ENCODE measurements at regions not wholly inside any gene's neighbourhood (a gene's known extent, or its start where the extent isn't known, plus 50 kb on each side); places are given as distances from the start of the nearest gene placed in this dataset.

DNA sequence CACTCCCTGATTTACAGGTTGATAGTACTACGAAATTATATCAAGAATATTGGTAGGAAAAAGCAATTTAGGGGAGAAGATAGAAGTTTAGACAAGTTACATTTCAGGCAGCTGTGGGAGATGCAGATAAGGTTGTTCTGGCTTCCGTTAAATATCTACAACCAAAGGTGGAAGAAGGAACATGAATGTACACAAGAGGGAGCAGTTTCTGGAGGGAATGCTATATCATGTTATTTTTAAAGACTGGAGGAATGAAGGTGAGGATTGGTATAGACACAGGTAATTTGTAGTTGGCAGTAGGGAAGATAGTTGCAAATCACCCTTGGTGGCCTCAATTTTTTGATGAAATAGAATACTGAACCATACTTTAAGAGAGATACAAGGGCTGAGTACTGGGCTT, 187.3 kb upstream of the NMUR2 start:
- Histone ChIP-seq H3K4me2 (ENCODE audit: control insufficient read depth, insufficient read depth) (no peak overlapping the region), H3K27me3 (replicated peaks in 1 of 2; ENCODE audit: control insufficient read depth in 2 of 2, insufficient read depth in 2 of 2, low read length in 1 of 2) (no peaks in the 10 kb centered on the region), H2AFZ (ENCODE audit: control insufficient read depth, low read depth, low read length) (no peak overlapping the region), H3K4me3 (no peak overlapping the region), H3K4me1 (ENCODE audit: control insufficient read depth, insufficient read depth, low read length) (no peaks in the 10 kb centered on the region), H4K20me1 (ENCODE audit: control insufficient read depth, insufficient read depth) (no peaks in the 10 kb centered on the region), H3K9me3 (replicated peaks; ENCODE audit: control insufficient read depth, insufficient read depth, low read length) (no peaks in the 10 kb centered on the region), H3K9ac (ENCODE audit: control insufficient read depth, insufficient read depth, low read length) (no peak overlapping the region), H3K79me2 (ENCODE audit: control insufficient read depth, insufficient read depth, low read length) (no peaks in the 10 kb centered on the region), H3K27ac (ENCODE audit: control insufficient read depth, insufficient read depth) (no peak overlapping the region), H3K36me3 (ENCODE audit: control insufficient read depth in 2 of 2, insufficient read depth in 2 of 2, low read length in 1 of 2) (no peaks in the 10 kb centered on the region)
- ChIA-PET SMC1A (ENCODE audit: uncharacterized antibody, unreplicated experiment) (no interaction called here), POLR2A (no interaction called here), CTCF (no interaction called here), RAD21 (ENCODE audit: unreplicated experiment) (no interaction called here)
- ATAC-seq (no peak), FAIRE-seq (no peak), DNase-seq (ENCODE audit: low read depth, low spot score) (no peak)
- in situ Hi-C loops (cut with MboI) (no loop called here), intact Hi-C loops (cut with micrococcal nuclease; ENCODE audit: unreplicated experiment) (loop anchor here (2.0 kb wide), 1 partner anchor 60 kb away; no protein-coding TSS in a partner anchor)
- BruUV-seq (replicated peaks), result no TSS peak
- no peak for TF ChIP-seq JUND (IDR thresholded peaks at IDR 0.05; ENCODE audit: low read depth, low read length)
- TF ChIP-seq REST (IDR thresholded peaks at IDR 0.05; ENCODE audit: low read depth, low read length), result no peak
- WGBS (ENCODE audit: insufficient coverage, insufficient replicate concordance, low lambda C conversion rate, missing lambda C conversion rate), result 28% methylated on average over 2 of the region's 2 CpGs

GRCh38 chr5:152593388-152593787, 188.3 kb upstream of the NMUR2 start:
- FAIRE-seq (no peak), ATAC-seq (peak; percentile 50; the same call in 1 of the 3 replicates), DNase-seq (ENCODE audit: low read depth, low spot score) (no peak)
- CTCF ChIA-PET, result interaction anchor here (1.2 kb wide), 1 partner anchor 107 kb away, joined by 3 read pairs; no protein-coding TSS in a partner anchor
- TF ChIP-seq CTCF (IDR thresholded peaks at IDR 0.05 in 2 of 3, conservative IDR thresholded peaks at IDR 0.05 in 1 of 3; ENCODE audit: control insufficient read depth in 2 of 3, extremely low read depth in 1 of 3, insufficient read depth in 1 of 3, low read depth in 3 of 3, low read length in 3 of 3), result peak in 1 of 3 experiments; percentile 19; a peak in 2 of 6 replicates
- no peak for TF ChIP-seq CEBPB (IDR thresholded peaks at IDR 0.05; ENCODE audit: borderline replicate concordance in 1 of 2, low read depth in 2 of 2, low read length in 2 of 2)
- no peak overlapping the region for H2AFZ ChIP-seq (ENCODE audit: control insufficient read depth, low read depth, low read length)
- BruUV-seq (replicated peaks), result no TSS peak
- RAD21 ChIA-PET (ENCODE audit: unreplicated experiment), result no interaction called here
- no peak overlapping the region for H3K4me3 ChIP-seq
- H4K20me1 ChIP-seq (ENCODE audit: control insufficient read depth, insufficient read depth), result no peaks in the 10 kb centered on the region
- no peak overlapping the region for H3K4me2 ChIP-seq (ENCODE audit: control insufficient read depth, insufficient read depth)
- H3K36me3 ChIP-seq (ENCODE audit: control insufficient read depth in 2 of 2, insufficient read depth in 2 of 2, low read length in 1 of 2), result no peaks in the 10 kb centered on the region
- H3K9ac ChIP-seq (ENCODE audit: control insufficient read depth, insufficient read depth, low read length), result no peak overlapping the region
- intact Hi-C loops (cut with micrococcal nuclease; ENCODE audit: unreplicated experiment) (loop anchor here (2.0 kb wide), 1 partner anchor 61 kb away; no protein-coding TSS in a partner anchor), in situ Hi-C loops (cut with MboI) (no loop called here)
- no peaks in the 10 kb centered on the region for H3K27me3 ChIP-seq (replicated peaks in 1 of 2; ENCODE audit: control insufficient read depth in 2 of 2, insufficient read depth in 2 of 2, low read length in 1 of 2)
- no peaks in the 10 kb centered on the region for H3K9me3 ChIP-seq (replicated peaks; ENCODE audit: control insufficient read depth, insufficient read depth, low read length)
- H3K79me2 ChIP-seq (ENCODE audit: control insufficient read depth, insufficient read depth, low read length), result no peaks in the 10 kb centered on the region
- H3K4me1 ChIP-seq (ENCODE audit: control insufficient read depth, insufficient read depth, low read length), result no peaks in the 10 kb centered on the region
- 83% methylated on average over 1 of the region's 1 CpG for WGBS (ENCODE audit: insufficient coverage, insufficient replicate concordance, low lambda C conversion rate, missing lambda C conversion rate)
- POLR2A ChIA-PET, result no interaction called here
- SMC1A ChIA-PET (ENCODE audit: uncharacterized antibody, unreplicated experiment), result no interaction called here
- no peak overlapping the region for H3K27ac ChIP-seq (ENCODE audit: control insufficient read depth, insufficient read depth)
